ENCODE measurements at regions not wholly inside any gene's neighbourhood (a gene's known extent, or its start where the extent isn't known, plus 50 kb on each side); places are given as distances from the start of the nearest gene placed in this dataset.

- DNase-seq (ENCODE audit: extremely low read depth in 1 of 4, low spot score in 3 of 4) (no peak), FAIRE-seq (no peak), ATAC-seq (no peak)
- H3K79me2 ChIP-seq (ENCODE audit: control insufficient read depth, insufficient read depth, low read length) = no peaks in the 10 kb centered on the region
- no peak overlapping the region for H3K27ac ChIP-seq (ENCODE audit: extremely low read depth, low read depth, low read length)
- H3K36me3 ChIP-seq (ENCODE audit: control insufficient read depth, insufficient read depth, low read length) = no peaks in the 10 kb centered on the region
- POLR2A ChIA-PET = no interaction called here
- in situ Hi-C loops (cut with MboI) (no loop called here), intact Hi-C loops (cut with micrococcal nuclease) (no loop called here)
- WGBS (ENCODE audit: insufficient coverage, low coverage, missing lambda C conversion rate) = 3% methylated on average over 20 of the region's 22 CpGs
- no peaks in the 10 kb centered on the region for H3K9me3 ChIP-seq (replicated peaks; ENCODE audit: control insufficient read depth, insufficient read depth, low read depth, low read length)
- no peaks in the 10 kb centered on the region for H3K27me3 ChIP-seq (ENCODE audit: control insufficient read depth in 2 of 2, insufficient read depth in 2 of 2, low read length in 2 of 2)
- H4K20me1 ChIP-seq (replicated peaks; ENCODE audit: control insufficient read depth, insufficient read depth, low read length) = no peaks in the 10 kb centered on the region
- TF ChIP-seq ETS1 (conservative IDR thresholded peaks at IDR 0.05; ENCODE audit: control insufficient read depth, low read depth, low read length) (no peak), NFIX (CRISPR knock-in tag; IDR thresholded peaks at IDR 0.05; ENCODE audit: low read depth) (no peak), DEAF1 (CRISPR knock-in tag; IDR thresholded peaks at IDR 0.05) (no peak), CHCHD3 (CRISPR knock-in tag; IDR thresholded peaks at IDR 0.05) (no peak), E4F1 (CRISPR knock-in tag; IDR thresholded peaks at IDR 0.05; ENCODE audit: borderline replicate concordance) (no peak), CHAMP1 (IDR thresholded peaks at IDR 0.05) (no peak), NBN (IDR thresholded peaks at IDR 0.05; ENCODE audit: low read depth) (no peak)
- H3K4me3 ChIP-seq = no peak overlapping the region
- BruUV-seq (replicated peaks) = no TSS peak
- H3K9ac ChIP-seq (ENCODE audit: insufficient read depth in 1 of 2, low read depth in 2 of 2, low read length in 2 of 2) = no peak overlapping the region
- H3K4me2 ChIP-seq (ENCODE audit: insufficient read depth, low read length) = no peak overlapping the region
- no peak overlapping the region for H2AFZ ChIP-seq (ENCODE audit: low read depth, low read length)
- no peaks in the 10 kb centered on the region for H3K9me1 ChIP-seq (ENCODE audit: control insufficient read depth, insufficient read depth, low read length)
- H3K4me1 ChIP-seq (replicated peaks in 1 of 2; ENCODE audit: control insufficient read depth in 2 of 2, insufficient read depth in 2 of 2, low read length in 2 of 2) = no peaks in the 10 kb centered on the region
- CTCF ChIA-PET (ENCODE audit: low intra/inter-chr PET ratio) = no interaction called here
These were observed 113.7 kb upstream of the BLID start for GRCh38 chr11:122229481-122230384.

All from K562 (cell line).